ENCODE measurements at regions not wholly inside any gene's neighbourhood (a gene's known extent, or its start where the extent isn't known, plus 50 kb on each side); places are given as distances from the start of the nearest gene placed in this dataset.

DNA sequence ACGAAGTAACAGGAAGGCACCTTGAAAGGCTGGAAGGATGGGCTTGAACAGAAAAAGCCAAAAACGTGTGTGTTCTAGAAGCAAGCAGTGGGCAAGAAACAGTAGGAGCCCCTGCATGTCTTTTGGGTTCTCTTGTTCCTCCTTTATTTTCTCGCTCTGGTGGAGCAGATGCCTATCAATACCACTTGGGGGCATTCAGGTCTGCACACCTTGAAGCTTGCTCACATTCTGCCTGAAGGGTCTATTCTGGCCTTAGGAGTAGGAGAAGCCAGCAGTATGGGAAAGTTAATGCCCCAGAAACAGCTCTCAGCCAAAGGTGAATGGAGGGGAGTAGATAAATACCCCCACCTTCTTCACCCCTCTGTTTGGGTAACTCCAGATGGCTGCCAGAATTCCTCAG, 204.5 kb downstream of the TXNL1 start:
- no peak for TF ChIP-seq EZH2phosphoT487 (conservative IDR thresholded peaks at IDR 0.05; ENCODE audit: low read length)
- TF ChIP-seq, protein P1, sequence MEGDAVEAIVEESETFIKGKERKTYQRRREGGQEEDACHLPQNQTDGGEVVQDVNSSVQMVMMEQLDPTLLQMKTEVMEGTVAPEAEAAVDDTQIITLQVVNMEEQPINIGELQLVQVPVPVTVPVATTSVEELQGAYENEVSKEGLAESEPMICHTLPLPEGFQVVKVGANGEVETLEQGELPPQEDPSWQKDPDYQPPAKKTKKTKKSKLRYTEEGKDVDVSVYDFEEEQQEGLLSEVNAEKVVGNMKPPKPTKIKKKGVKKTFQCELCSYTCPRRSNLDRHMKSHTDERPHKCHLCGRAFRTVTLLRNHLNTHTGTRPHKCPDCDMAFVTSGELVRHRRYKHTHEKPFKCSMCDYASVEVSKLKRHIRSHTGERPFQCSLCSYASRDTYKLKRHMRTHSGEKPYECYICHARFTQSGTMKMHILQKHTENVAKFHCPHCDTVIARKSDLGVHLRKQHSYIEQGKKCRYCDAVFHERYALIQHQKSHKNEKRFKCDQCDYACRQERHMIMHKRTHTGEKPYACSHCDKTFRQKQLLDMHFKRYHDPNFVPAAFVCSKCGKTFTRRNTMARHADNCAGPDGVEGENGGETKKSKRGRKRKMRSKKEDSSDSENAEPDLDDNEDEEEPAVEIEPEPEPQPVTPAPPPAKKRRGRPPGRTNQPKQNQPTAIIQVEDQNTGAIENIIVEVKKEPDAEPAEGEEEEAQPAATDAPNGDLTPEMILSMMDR (IDR thresholded peaks at IDR 0.05; ENCODE audit: insufficient read depth, low read length, poor library complexity, severe bottlenecking): no peak
- H3K4me3 ChIP-seq (ENCODE audit: insufficient read depth, low read length, poor library complexity, severe bottlenecking): no peak overlapping the region
- H3K27me3 ChIP-seq (ENCODE audit: low read length): no peaks in the 10 kb centered on the region
- no peak overlapping the region for H3K27ac ChIP-seq (ENCODE audit: low read depth, low read length)
- H3F3A ChIP-seq (ENCODE audit: insufficient read depth): no peaks in the 10 kb centered on the region
- H3K36me3 ChIP-seq (ENCODE audit: low read length): no peaks in the 10 kb centered on the region
- no peaks in the 10 kb centered on the region for H3K9me2 ChIP-seq (replicated peaks; ENCODE audit: insufficient read depth, low read length)
- no peak overlapping the region for H3K9ac ChIP-seq (ENCODE audit: low read length)
- H3K4me2 ChIP-seq (ENCODE audit: low read depth, low read length, poor library complexity, severe bottlenecking): no peak overlapping the region
- H2AFZ ChIP-seq (ENCODE audit: low read depth, low read length, severe bottlenecking): no peak overlapping the region
- H3K79me2 ChIP-seq (ENCODE audit: insufficient read depth, low read length): no peaks in the 10 kb centered on the region
- no peaks in the 10 kb centered on the region for H3K9me3 ChIP-seq (ENCODE audit: insufficient read depth, low read length)
- H4K20me1 ChIP-seq (ENCODE audit: low read depth, low read length): no peaks in the 10 kb centered on the region

- TF ChIP-seq EZH2phosphoT487 (conservative IDR thresholded peaks at IDR 0.05; ENCODE audit: low read length): no peak
- TF ChIP-seq, protein P1 (IDR thresholded peaks at IDR 0.05; ENCODE audit: insufficient read depth, low read length, poor library complexity, severe bottlenecking): no peak
- no peaks in the 10 kb centered on the region for H3K36me3 ChIP-seq (ENCODE audit: low read length)
- no peaks in the 10 kb centered on the region for H4K20me1 ChIP-seq (ENCODE audit: low read depth, low read length)
- H3K9me2 ChIP-seq (replicated peaks; ENCODE audit: insufficient read depth, low read length): no peaks in the 10 kb centered on the region
- H3K79me2 ChIP-seq (ENCODE audit: insufficient read depth, low read length): no peaks in the 10 kb centered on the region
- H3K9ac ChIP-seq (ENCODE audit: low read length): no peak overlapping the region
- no peak overlapping the region for H2AFZ ChIP-seq (ENCODE audit: low read depth, low read length, severe bottlenecking)
- no peak overlapping the region for H3K27ac ChIP-seq (ENCODE audit: low read depth, low read length)
- H3K4me3 ChIP-seq (ENCODE audit: insufficient read depth, low read length, poor library complexity, severe bottlenecking): no peak overlapping the region
- no peak overlapping the region for H3K4me2 ChIP-seq (ENCODE audit: low read depth, low read length, poor library complexity, severe bottlenecking)
- no peaks in the 10 kb centered on the region for H3K9me3 ChIP-seq (ENCODE audit: insufficient read depth, low read length)
- H3F3A ChIP-seq (ENCODE audit: insufficient read depth): no peaks in the 10 kb centered on the region
- no peaks in the 10 kb centered on the region for H3K27me3 ChIP-seq (ENCODE audit: low read length)
These were observed 206.8 kb downstream of the TXNL1 start for GRCh38 chr18:56431551-56431950.

GRCh38 chr18:56423626-56424025, 214.8 kb downstream of the TXNL1 start:
- no peaks in the 10 kb centered on the region for H3K79me2 ChIP-seq (ENCODE audit: insufficient read depth, low read length)
- H2AFZ ChIP-seq (ENCODE audit: low read depth, low read length, severe bottlenecking): no peak overlapping the region
- H3K4me2 ChIP-seq (ENCODE audit: low read depth, low read length, poor library complexity, severe bottlenecking): no peak overlapping the region
- H3K9me2 ChIP-seq (replicated peaks; ENCODE audit: insufficient read depth, low read length): 0 out of 2 replicates have a peak, but pooled peaks cover 3% of the 10 kb centered on the region
- H3K4me3 ChIP-seq (ENCODE audit: insufficient read depth, low read length, poor library complexity, severe bottlenecking): no peak overlapping the region
- H3K27me3 ChIP-seq (ENCODE audit: low read length): no peaks in the 10 kb centered on the region
- no peak overlapping the region for H3K9ac ChIP-seq (ENCODE audit: low read length)
- H4K20me1 ChIP-seq (ENCODE audit: low read depth, low read length): no peaks in the 10 kb centered on the region
- no peaks in the 10 kb centered on the region for H3K9me3 ChIP-seq (ENCODE audit: insufficient read depth, low read length)
- no peaks in the 10 kb centered on the region for H3K36me3 ChIP-seq (ENCODE audit: low read length)
- H3K27ac ChIP-seq (ENCODE audit: low read depth, low read length): no peak overlapping the region
- TF ChIP-seq, protein P1 (IDR thresholded peaks at IDR 0.05; ENCODE audit: insufficient read depth, low read length, poor library complexity, severe bottlenecking): no peak
- no peak for TF ChIP-seq EZH2phosphoT487 (conservative IDR thresholded peaks at IDR 0.05; ENCODE audit: low read length)
- H3F3A ChIP-seq (ENCODE audit: insufficient read depth): no peaks in the 10 kb centered on the region

All from SU-DHL-6 (cell line).